GM21423 (cell line): ENCODE measurements at regions not wholly inside any gene's neighbourhood (a gene's known extent, or its start where the extent isn't known, plus 50 kb on each side); places are given as distances from the start of the nearest gene placed in this dataset.
"Not testable (repeated sequence)": the region's sequence is repeated elsewhere in the genome, so short reads cannot be mapped to it uniquely, and the experiment has no call there.

Source experiments
- ATAC-seq: cut with Tn5 transposase; IDR thresholded peaks from one replicate; pipeline ENCODE4 v1.9.1; 2021; ENCODE audit warnings: mild to moderate bottlenecking, moderate library complexity; ENCODE audit not compliant: unreplicated experiment

GRCh38 chr2:52629531-52629930, 1138.1 kb upstream of the CHAC2 start:
- ATAC-seq = no peak

- ATAC-seq = no peak
Measured at GRCh38 chr2:52622266-52622665, 1145.3 kb upstream of the CHAC2 start.

- no peak for ATAC-seq
Measured at GRCh38 chr2:52613064-52613463, 1154.5 kb upstream of the CHAC2 start.

GRCh38 chr2:52611759-52612158, 1155.8 kb upstream of the CHAC2 start:
- ATAC-seq = no peak

GRCh38 chr2:52608030-52608429, 1159.6 kb upstream of the CHAC2 start:
- no peak for ATAC-seq

- ATAC-seq = no peak
Measured at GRCh38 chr2:52597346-52597745, 1170.3 kb upstream of the CHAC2 start.

- no peak for ATAC-seq
Measured at GRCh38 chr2:52594026-52594425, 1173.6 kb upstream of the CHAC2 start.

- ATAC-seq = not testable (repeated sequence)
Measured at GRCh38 chr2:52584071-52584470, 1183.5 kb upstream of the CHAC2 start.

- no peak for ATAC-seq
Measured at GRCh38 chr2:52572469-52572894, 1195.1 kb upstream of the CHAC2 start.

- no peak for ATAC-seq
Measured at GRCh38 chr2:52571380-52572347, 1195.9 kb upstream of the CHAC2 start.

- no peak for ATAC-seq
Measured at GRCh38 chr2:52570716-52571115, 1196.9 kb upstream of the CHAC2 start.

GRCh38 chr2:52563151-52563550, 1204.5 kb upstream of the CHAC2 start:
- ATAC-seq = no peak

GRCh38 chr2:52558265-52558664, 1209.3 kb upstream of the CHAC2 start:
- no peak for ATAC-seq

GRCh38 chr2:52542297-52542696, 1225.3 kb upstream of the CHAC2 start:
- no peak for ATAC-seq

GRCh38 chr2:52539026-52539970, 1228.3 kb upstream of the CHAC2 start:
- no peak for ATAC-seq

GRCh38 chr2:52537588-52537987, 1230.0 kb upstream of the CHAC2 start:
- ATAC-seq = no peak

- ATAC-seq = no peak
Measured at GRCh38 chr2:52536929-52537460, 1230.6 kb upstream of the CHAC2 start.

- no peak for ATAC-seq
Measured at GRCh38 chr2:52532956-52533355, 1234.6 kb upstream of the CHAC2 start.

- ATAC-seq = no peak
Measured at GRCh38 chr2:52526735-52527134, 1240.9 kb upstream of the CHAC2 start.

GRCh38 chr2:52520644-52521043, 1247.0 kb upstream of the CHAC2 start:
- no peak for ATAC-seq

GRCh38 chr2:52518678-52519077, 1248.9 kb upstream of the CHAC2 start:
- no peak for ATAC-seq
